Neural cell (in vitro differentiated cells): ENCODE measurements at regions not wholly inside any gene's neighbourhood (a gene's known extent, or its start where the extent isn't known, plus 50 kb on each side); places are given as distances from the start of the nearest gene placed in this dataset.

Source experiments
- H2AFZ ChIP-seq: fragments of 200-600, 300-800 bp; sonication (generic), shearing (Covaris generic); 2 replicates; pipeline ENCODE4 v1.6.0; 2014; ENCODE audit warnings: low read depth, mild to moderate bottlenecking, antibody characterized with exemption, low read length, moderate library complexity
- H3F3A ChIP-seq: fragments of 200-600 bp; shearing (Covaris generic); 2 replicates; pipeline ENCODE4 v1.6.1; 2016; ENCODE audit warnings: mild to moderate bottlenecking, moderate library complexity, mixed read lengths, antibody characterized with exemption, low read length; ENCODE audit not compliant: insufficient read depth, poor library complexity, severe bottlenecking
- H3K27ac ChIP-seq: fragments of 200-600, 300-800 bp; sonication (generic), shearing (Covaris generic); 2 replicates; pipeline ENCODE4 v1.5.1; 2014; ENCODE audit warnings: mild to moderate bottlenecking, low read length, moderate library complexity
- H3K27me3 ChIP-seq: fragments of 300-800, 200-600 bp; sonication (generic), shearing (Covaris generic); 2 replicates; pipeline ENCODE4 v1.6.0; 2014; ENCODE audit warnings: mild to moderate bottlenecking, low read depth, low read length, moderate library complexity; ENCODE audit not compliant: insufficient read depth
- H3K36me3 ChIP-seq: fragments of 300-800, 200-600 bp; sonication (generic), shearing (Covaris generic); 2 replicates; pipeline ENCODE4 v1.5.1; 2014; ENCODE audit warnings: mild to moderate bottlenecking, antibody characterized with exemption, low read length, moderate library complexity; ENCODE audit not compliant: insufficient read depth
- H3K4me2 ChIP-seq: fragments of 300-800, 200-600 bp; sonication (generic), shearing (Covaris generic); 2 replicates; pipeline ENCODE4 v1.6.0; 2014; ENCODE audit warnings: mild to moderate bottlenecking, low read length
- H3K4me3 ChIP-seq: fragments of 300-800, 200-600 bp; sonication (generic), shearing (Covaris generic); 2 replicates; pipeline ENCODE4 v1.5.1; 2014; ENCODE audit warnings: mild to moderate bottlenecking, low read length, moderate library complexity
- H3K79me2 ChIP-seq: fragments of 200-600 bp; shearing (Covaris generic); replicated peaks from 2 replicates; pipeline ENCODE4 v1.6.0; 2014; ENCODE audit warnings: mild to moderate bottlenecking, low read length, moderate library complexity; ENCODE audit not compliant: insufficient read depth
- H3K9ac ChIP-seq: fragments of 300-800, 200-600 bp; sonication (generic), shearing (Covaris generic); 2 replicates; pipeline ENCODE4 v1.6.1; 2016; ENCODE audit warnings: mild to moderate bottlenecking, low read length, mixed read lengths
- H3K9me2 ChIP-seq: fragments of 200-600 bp; shearing (Covaris generic); 2 replicates; pipeline ENCODE4 v1.6.1; 2016; ENCODE audit warnings: mild to moderate bottlenecking, low read length, mixed read lengths; ENCODE audit not compliant: insufficient read depth
- H3K9me3 ChIP-seq: fragments of 200-600, 300-800 bp; sonication (generic), shearing (Covaris generic); 2 replicates; pipeline ENCODE4 v1.6.1; 2016; ENCODE audit warnings: mild to moderate bottlenecking, mixed run types, low read length, moderate library complexity, mixed read lengths
- H4K20me1 ChIP-seq: fragments of 200-600 bp; shearing (Covaris generic); 2 replicates; pipeline ENCODE4 v1.6.1; 2016; ENCODE audit warnings: mild to moderate bottlenecking, mixed run types; ENCODE audit not compliant: insufficient read depth
- CTCF ChIP-seq: fragments of 450-650 bp; IDR thresholded peaks from 2 replicates; pipeline ENCODE4 v1.5.1; 2014; ENCODE audit warnings: antibody characterized with exemption, mild to moderate bottlenecking, moderate library complexity; ENCODE audit not compliant: poor library complexity, severe bottlenecking
- EP300 ChIP-seq: fragments of 450-650 bp; conservative IDR thresholded peaks from 2 replicates; pipeline ENCODE4 v1.6.1; 2014; ENCODE audit warnings: antibody characterized with exemption, mild to moderate bottlenecking, moderate library complexity; ENCODE audit not compliant: poor library complexity, severe bottlenecking
- EZH2 ChIP-seq: fragments of 200-600, 300-800 bp; shearing (Covaris generic), sonication (generic); IDR thresholded peaks from 2 replicates; pipeline ENCODE4 v1.6.1; 2014; ENCODE audit warnings: antibody characterized with exemption, low read length, borderline replicate concordance, mild to moderate bottlenecking; ENCODE audit not compliant: insufficient read depth, poor library complexity, severe bottlenecking
- MXI1 ChIP-seq: fragments of 450-650 bp; conservative IDR thresholded peaks from 2 replicates; pipeline ENCODE4 v1.6.1; 2014; ENCODE audit warnings: antibody characterized with exemption, mild to moderate bottlenecking; ENCODE audit not compliant: poor library complexity, severe bottlenecking
- POLR2AphosphoS5 ChIP-seq: IDR thresholded peaks from 2 replicates; pipeline ENCODE4 v1.6.1; 2012
- RAD21 ChIP-seq: fragments of 450-650 bp; conservative IDR thresholded peaks from 2 replicates; pipeline ENCODE4 v1.6.1; 2014; ENCODE audit warnings: antibody characterized with exemption, mild to moderate bottlenecking, moderate library complexity
- REST ChIP-seq: IDR thresholded peaks from 2 replicates; pipeline ENCODE4 v1.6.1; 2012; ENCODE audit warnings: borderline replicate concordance
- SMC3 ChIP-seq: fragments of 450-650 bp; conservative IDR thresholded peaks from 2 replicates; pipeline ENCODE4 v1.6.1; 2014; ENCODE audit warnings: antibody characterized with exemption, mild to moderate bottlenecking, moderate library complexity; ENCODE audit not compliant: poor library complexity
- TAF1 ChIP-seq: IDR thresholded peaks from 2 replicates; pipeline ENCODE4 v1.6.1; 2012; ENCODE audit warnings: low read depth

DNA sequence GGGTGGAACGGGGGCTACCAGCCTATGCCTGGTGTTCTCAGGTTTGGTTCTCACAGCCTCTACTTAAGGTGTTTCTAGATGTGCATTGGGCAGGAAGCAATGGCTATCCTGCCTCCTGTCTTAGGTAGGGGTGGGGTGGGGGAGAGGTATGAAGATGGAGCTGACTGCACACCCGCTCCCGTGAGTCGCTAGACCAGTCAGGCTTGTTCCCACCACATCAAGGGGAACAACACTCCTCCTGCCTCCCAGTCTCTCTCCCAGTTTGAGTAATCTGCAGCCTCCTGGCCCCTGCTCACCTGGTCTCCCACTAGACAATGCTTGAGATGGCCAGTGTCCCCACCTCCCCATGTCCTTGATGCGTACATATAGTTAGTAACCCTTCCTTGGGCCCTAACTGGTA, 79.3 kb upstream of the TENM4 start:
- no peaks in the 10 kb centered on the region for H3K36me3 ChIP-seq
- no peaks in the 10 kb centered on the region for H4K20me1 ChIP-seq
- H3K9me2 ChIP-seq = no peaks in the 10 kb centered on the region

DNA sequence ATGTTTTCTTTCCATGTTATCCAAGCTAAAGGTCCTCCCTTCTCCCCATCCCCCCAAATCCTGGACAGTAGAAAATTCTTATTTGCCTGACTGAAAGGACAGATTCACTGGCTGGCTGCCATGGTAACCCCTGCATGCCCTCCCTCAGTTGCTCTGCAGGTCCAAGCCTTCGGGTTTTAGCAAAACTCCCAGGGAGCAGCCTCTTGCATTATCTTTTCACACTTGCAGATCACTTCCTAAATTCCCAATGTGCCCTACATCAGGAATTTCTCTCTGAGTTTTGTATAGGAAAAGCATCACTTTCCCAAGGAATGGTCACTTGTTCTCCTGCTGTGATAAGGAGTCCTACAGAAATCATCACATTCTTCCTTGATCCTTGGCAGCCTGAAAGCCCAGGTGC, 75.0 kb upstream of the TENM4 start:
- H3K79me2 ChIP-seq = no peaks in the 10 kb centered on the region
- no peak overlapping the region for H3K4me3 ChIP-seq
- no peaks in the 10 kb centered on the region for H4K20me1 ChIP-seq
- H3K9ac ChIP-seq = no peak overlapping the region
- no peaks in the 10 kb centered on the region for H3K9me3 ChIP-seq
- no peak overlapping the region for H3K27ac ChIP-seq
- H3K4me2 ChIP-seq = no peak overlapping the region
- no peaks in the 10 kb centered on the region for H3F3A ChIP-seq
- H3K9me2 ChIP-seq = no peaks in the 10 kb centered on the region
- H3K36me3 ChIP-seq = no peaks in the 10 kb centered on the region
- no peaks in the 10 kb centered on the region for H3K27me3 ChIP-seq
- no peak overlapping the region for H2AFZ ChIP-seq
- TF ChIP-seq REST (no peak), MXI1 (no peak), RAD21 (no peak), SMC3 (no peak), POLR2AphosphoS5 (no peak), CTCF (no peak), EP300 (no peak)

More for the DNA sequence above, 79.3 kb upstream of the TENM4 start:
- H2AFZ ChIP-seq = no peak overlapping the region
- no peaks in the 10 kb centered on the region for H3F3A ChIP-seq
- H3K27me3 ChIP-seq = no peaks in the 10 kb centered on the region
- no peak overlapping the region for H3K4me3 ChIP-seq
- no peak for TF ChIP-seq RAD21
- no peak for TF ChIP-seq EP300
- no peak for TF ChIP-seq EZH2
- TF ChIP-seq REST = no peak
- no peak for TF ChIP-seq CTCF
- TF ChIP-seq TAF1 = no peak
- TF ChIP-seq SMC3 = no peak
- TF ChIP-seq MXI1 = no peak
- TF ChIP-seq POLR2AphosphoS5 = no peak
- no peak overlapping the region for H3K27ac ChIP-seq
- no peaks in the 10 kb centered on the region for H3K79me2 ChIP-seq
- H3K4me2 ChIP-seq = no peak overlapping the region
- H3K9me3 ChIP-seq = no peaks in the 10 kb centered on the region
- H3K9ac ChIP-seq = no peak overlapping the region
